Cerebellar nuclear complex (tissue), 1 donor: ENCODE measurements at regions not wholly inside any gene's neighbourhood (a gene's known extent, or its start where the extent isn't known, plus 50 kb on each side); places are given as distances from the start of the nearest gene placed in this dataset.
"Not testable (repeated sequence)": the region's sequence is repeated elsewhere in the genome, so short reads cannot be mapped to it uniquely, and the experiment has no call there.

Experiments used
- DNase-seq, 2 experiments: peaks; one replicate each; lab custom pipeline; 2025; lab: John Stamatoyannopoulos, UW

GRCh38 chr5:174436750-174437149 lies 287.6 kb upstream of the MSX2 start:
- DNase-seq = no peak

GRCh38 chr5:174444479-174445188 lies 279.7 kb upstream of the MSX2 start:
- no peak for DNase-seq

GRCh38 chr5:174446446-174446845 lies 277.9 kb upstream of the MSX2 start:
- no peak for DNase-seq

- no peak for DNase-seq
Measured at GRCh38 chr5:174446988-174447387, 277.4 kb upstream of the MSX2 start.

- DNase-seq = no peak
Measured at GRCh38 chr5:174448041-174448440, 276.3 kb upstream of the MSX2 start.

- no peak for DNase-seq
Measured at GRCh38 chr5:174448662-174449061, 275.7 kb upstream of the MSX2 start.

GRCh38 chr5:174453690-174454089 lies 270.7 kb upstream of the MSX2 start:
- no peak for DNase-seq

GRCh38 chr5:174454464-174454863 lies 269.9 kb upstream of the MSX2 start:
- DNase-seq = no peak

GRCh38 chr5:174454890-174455289 lies 269.5 kb upstream of the MSX2 start:
- no peak for DNase-seq

GRCh38 chr5:174455301-174455700 lies 269.1 kb upstream of the MSX2 start:
- DNase-seq = no peak

GRCh38 chr5:174457141-174457678 lies 267.2 kb upstream of the MSX2 start:
- DNase-seq = no peak

- no peak for DNase-seq
Measured at GRCh38 chr5:174459071-174459702, 265.2 kb upstream of the MSX2 start.

- DNase-seq = no peak
Measured at GRCh38 chr5:174459832-174460448, 264.4 kb upstream of the MSX2 start.

GRCh38 chr5:174462129-174462528 lies 262.3 kb upstream of the MSX2 start:
- DNase-seq = no peak

- no peak for DNase-seq
Measured at GRCh38 chr5:174464504-174465165, 259.7 kb upstream of the MSX2 start.

- DNase-seq = not testable (repeated sequence)
Measured at GRCh38 chr5:174471528-174471927, 252.9 kb upstream of the MSX2 start.

- DNase-seq = no peak
Measured at GRCh38 chr5:174472956-174473355, 251.4 kb upstream of the MSX2 start.

- DNase-seq = not testable (repeated sequence)
Measured at GRCh38 chr5:174476001-174476400, 248.4 kb upstream of the MSX2 start.

- no peak for DNase-seq
Measured at GRCh38 chr5:174479325-174479724, 245.1 kb upstream of the MSX2 start.

- no peak for DNase-seq
Measured at GRCh38 chr5:174481737-174482136, 242.6 kb upstream of the MSX2 start.

GRCh38 chr5:174482607-174483024 lies 241.8 kb upstream of the MSX2 start:
- no peak for DNase-seq

GRCh38 chr5:174483411-174483810 lies 241.0 kb upstream of the MSX2 start:
- no peak for DNase-seq
